Tibial artery (tissue), 4 donors: ENCODE measurements at regions not wholly inside any gene's neighbourhood (a gene's known extent, or its start where the extent isn't known, plus 50 kb on each side); places are given as distances from the start of the nearest gene placed in this dataset.
"Not testable (repeated sequence)": the region's sequence is repeated elsewhere in the genome, so short reads cannot be mapped to it uniquely, and the experiment has no call there.

Experiments
- DNase-seq, 2 donors: peaks; one replicate each; pipeline ENCODE4 v3.0.0-alpha.2; 2019
- H3K27ac ChIP-seq, 2 donors: fragments of 200-600 bp; sonication (generic) in 1 of 2; 1 replicate in 1 of 2; 2 replicates in 1 of 2; pipeline ENCODE4 v1.5.1; 2018 to 2019; ENCODE audit warnings: mild to moderate bottlenecking in 1 of 2
- H3K27me3 ChIP-seq, 2 donors: fragments of 200-600 bp; sonication (generic) in 1 of 2; one replicate each; pipeline versions ENCODE4 v1.5.1 to v1.6.0; 2016 to 2019
- H3K36me3 ChIP-seq, 3 donors: fragments of 200-600 bp; sonication (generic) in 2 of 3; one replicate each; pipeline ENCODE4 v1.5.1; 2016 to 2019; ENCODE audit warnings: mild to moderate bottlenecking in 2 of 3
- H3K4me1 ChIP-seq, 4 donors: fragments of 200-600 bp; sonication (generic) in 2 of 4; 1 replicate in 3 of 4; 2 replicates in 1 of 4; pipeline ENCODE4 v1.5.1; 2016 to 2019
- H3K4me3 ChIP-seq, 2 donors: fragments of 200-600 bp; sonication (generic) in 1 of 2; 1 replicate in 1 of 2; 2 replicates in 1 of 2; pipeline ENCODE4 v1.5.1; 2018 to 2019; ENCODE audit warnings: mild to moderate bottlenecking in 2 of 2
- H3K9me3 ChIP-seq, 3 donors: fragments of 200-600 bp; sonication (generic) in 1 of 3; one replicate each; pipeline ENCODE4 v1.5.1; 2016 to 2019
- CTCF ChIP-seq, 2 experiments: fragments of 200-600 bp in 1 of 2; fragments of 450-650 bp in 1 of 2; IDR thresholded peaks; one replicate each; pipeline ENCODE4 v1.5.1; 2017 to 2019; ENCODE audit warnings: antibody characterized with exemption in 2 of 2, mild to moderate bottlenecking in 1 of 2, moderate library complexity in 1 of 2
- intact Hi-C: fragments of 100-400 bp; cut with DNase I; formaldehyde crosslinking; loops from one replicate; pipeline ENCODE4 v1.15.0; 2023; ENCODE audit warnings: low total_unique reads

- Histone ChIP-seq H3K36me3 (no peaks in the 10 kb centered on the region), H3K4me1 (no peaks in the 10 kb centered on the region), H3K4me3 (no peak overlapping the region), H3K9me3 (no peaks in the 10 kb centered on the region), H3K27me3 (no peaks in the 10 kb centered on the region), H3K27ac (no peak overlapping the region)
- no peak for DNase-seq
- intact Hi-C loops: no loop called here
- TF ChIP-seq CTCF (IDR thresholded peaks at IDR 0.05): no peak
These were observed 112.0 kb upstream of the WSB1 start for GRCh38 chr17:27181935-27182334.

- H3K27me3 ChIP-seq, intact Hi-C loops, H3K4me1 ChIP-seq, H3K9me3 ChIP-seq, H3K27ac ChIP-seq, H3K4me3 ChIP-seq, H3K36me3 ChIP-seq: not testable (repeated sequence)
- DNase-seq: peak in 1 of 2 donors; percentile 45
- TF ChIP-seq CTCF (IDR thresholded peaks at IDR 0.05): peak; percentile 24 to 35
These were observed 96.4 kb upstream of the WSB1 start for GRCh38 chr17:27197505-27197904.

- Histone ChIP-seq H3K27ac (no peak overlapping the region), H3K27me3 (no peaks in the 10 kb centered on the region), H3K9me3 (no peaks in the 10 kb centered on the region), H3K4me3 (no peak overlapping the region), H3K4me1 (no peaks in the 10 kb centered on the region), H3K36me3 (no peaks in the 10 kb centered on the region)
- DNase-seq: no peak
- no peak for TF ChIP-seq CTCF (IDR thresholded peaks at IDR 0.05)
- intact Hi-C loops: no loop called here
These were observed 94.0 kb upstream of the WSB1 start for GRCh38 chr17:27199948-27200347.

- H3K4me3 ChIP-seq: no peak overlapping the region
- H3K27ac ChIP-seq: no peak overlapping the region
- DNase-seq: no peak
- no peak for TF ChIP-seq CTCF (IDR thresholded peaks at IDR 0.05)
- no peaks in the 10 kb centered on the region for H3K4me1 ChIP-seq
- H3K27me3 ChIP-seq: no peaks in the 10 kb centered on the region
- H3K36me3 ChIP-seq: no peaks in the 10 kb centered on the region
- intact Hi-C loops: no loop called here
- H3K9me3 ChIP-seq: no peaks in the 10 kb centered on the region
These were observed 93.4 kb upstream of the WSB1 start for GRCh38 chr17:27200476-27200875.

- peaks cover 0 to 5% (median 0%) of the 10 kb centered on the region in 4 donors for H3K4me1 ChIP-seq
- DNase-seq: no peak
- H3K27me3 ChIP-seq: no peaks in the 10 kb centered on the region
- H3K4me3 ChIP-seq: no peak overlapping the region
- no peak overlapping the region for H3K27ac ChIP-seq
- intact Hi-C loops: no loop called here
- no peak for TF ChIP-seq CTCF (IDR thresholded peaks at IDR 0.05)
- no peaks in the 10 kb centered on the region for H3K9me3 ChIP-seq
- no peaks in the 10 kb centered on the region for H3K36me3 ChIP-seq
These were observed 90.7 kb upstream of the WSB1 start for GRCh38 chr17:27203241-27203640.

GRCh38 chr17:27206447-27206846 is 87.5 kb upstream of the WSB1 start:
- Histone ChIP-seq H3K9me3 (no peaks in the 10 kb centered on the region), H3K27me3 (no peaks in the 10 kb centered on the region), H3K4me1 (peaks cover 0 to 5% (median 0%) of the 10 kb centered on the region in 4 donors), H3K27ac (no peak overlapping the region), H3K36me3 (no peaks in the 10 kb centered on the region), H3K4me3 (no peak overlapping the region)
- intact Hi-C loops: no loop called here
- TF ChIP-seq CTCF (IDR thresholded peaks at IDR 0.05): no peak
- no peak for DNase-seq
